Liver (tissue), 8 donors: ENCODE measurements at regions not wholly inside any gene's neighbourhood (a gene's known extent, or its start where the extent isn't known, plus 50 kb on each side); places are given as distances from the start of the nearest gene placed in this dataset.

ENCODE experiments used
- DNase-seq: peaks from one replicate; pipeline ENCODE4 v3.0.0-alpha.2; 2017; ENCODE audit warnings: low spot score
- H3K27ac ChIP-seq, 2 donors: one replicate each; pipeline ENCODE4 v1.7.0; 2013; ENCODE audit warnings: inconsistent platforms in 2 of 2, low read length in 2 of 2, control low read depth in 1 of 2, low read depth in 1 of 2, mild to moderate bottlenecking in 1 of 2
- H3K27me3 ChIP-seq, 4 donors: one replicate each; pipeline versions ENCODE4 v1.6.1 to v1.7.0; 2013; ENCODE audit warnings: low read length in 3 of 4, inconsistent platforms in 1 of 4, mild to moderate bottlenecking in 1 of 4, moderate library complexity in 1 of 4; ENCODE audit not compliant: control insufficient read depth in 4 of 4, insufficient read depth in 4 of 4
- H3K36me3 ChIP-seq, 4 donors: one replicate each; pipeline versions ENCODE4 v1.6.1 to v1.7.0; 2013; ENCODE audit warnings: low read length in 3 of 4, mild to moderate bottlenecking in 3 of 4, low read depth in 1 of 4, moderate library complexity in 1 of 4; ENCODE audit not compliant: control insufficient read depth in 4 of 4, insufficient read depth in 3 of 4
- H3K4me1 ChIP-seq, 4 donors: one replicate each; pipeline versions ENCODE4 v1.6.1 to v1.7.0; 2013; ENCODE audit warnings: low read length in 3 of 4, mild to moderate bottlenecking in 3 of 4, moderate library complexity in 1 of 4; ENCODE audit not compliant: control insufficient read depth in 4 of 4, insufficient read depth in 4 of 4
- H3K4me3 ChIP-seq, 3 donors: one replicate each; pipeline versions ENCODE4 v1.6.1 to v1.7.0; 2013; ENCODE audit warnings: low read length in 3 of 3, control low read depth in 1 of 3, low read depth in 1 of 3, mild to moderate bottlenecking in 1 of 3
- H3K9ac ChIP-seq, 2 donors: one replicate each; pipeline ENCODE4 v1.7.0; 2013; ENCODE audit warnings: low read length in 2 of 2, mild to moderate bottlenecking in 2 of 2, moderate library complexity in 2 of 2, control low read depth in 1 of 2, low read depth in 1 of 2
- H3K9me3 ChIP-seq, 4 donors: one replicate each; pipeline versions ENCODE4 v1.6.1 to v1.7.0; 2013; ENCODE audit warnings: low read length in 3 of 4; ENCODE audit not compliant: control insufficient read depth in 4 of 4
- ATF3 ChIP-seq: IDR thresholded peaks from 2 replicates; pipeline ENCODE4 v1.6.1; 2016; ENCODE audit warnings: antibody characterized with exemption
- EGR1 ChIP-seq, 2 donors: IDR thresholded peaks; 2 replicates each; pipeline ENCODE4 v1.6.1; 2016 to 2018; ENCODE audit warnings: antibody characterized with exemption in 2 of 2, low read depth in 2 of 2
- FOXA1 ChIP-seq: IDR thresholded peaks from 2 replicates; pipeline ENCODE4 v1.6.1; 2016; ENCODE audit warnings: antibody characterized with exemption
- FOXA2 ChIP-seq: IDR thresholded peaks from 2 replicates; pipeline ENCODE4 v1.6.1; 2016; ENCODE audit warnings: antibody characterized with exemption
- GABPA ChIP-seq, 2 donors: IDR thresholded peaks in 1 of 2; conservative IDR thresholded peaks in 1 of 2; 2 replicates each; pipeline ENCODE4 v1.6.1; 2016; ENCODE audit warnings: antibody characterized with exemption in 2 of 2, mild to moderate bottlenecking in 1 of 2, moderate library complexity in 1 of 2
- HNF4A ChIP-seq, 2 donors: conservative IDR thresholded peaks; 2 replicates each; pipeline ENCODE4 v1.6.1; 2016; ENCODE audit warnings: antibody characterized with exemption in 2 of 2, mild to moderate bottlenecking in 2 of 2
- HNF4G ChIP-seq: IDR thresholded peaks from 2 replicates; pipeline ENCODE4 v1.6.1; 2016; ENCODE audit warnings: antibody characterized with exemption
- JUND ChIP-seq, 2 donors: IDR thresholded peaks; 2 replicates each; pipeline ENCODE4 v1.6.1; 2016; ENCODE audit warnings: antibody characterized with exemption in 2 of 2
- NR2F2 ChIP-seq: IDR thresholded peaks from 2 replicates; pipeline ENCODE4 v1.6.1; 2016; ENCODE audit warnings: antibody characterized with exemption
- RAD21 ChIP-seq, 2 donors: IDR thresholded peaks; 2 replicates each; pipeline ENCODE4 v1.6.1; 2016; ENCODE audit warnings: antibody characterized with exemption in 2 of 2, mild to moderate bottlenecking in 2 of 2
- REST ChIP-seq: IDR thresholded peaks from 2 replicates; pipeline ENCODE4 v1.6.1; 2016; ENCODE audit warnings: antibody characterized with exemption, mild to moderate bottlenecking
- RXRA ChIP-seq, 2 donors: IDR thresholded peaks; 2 replicates each; pipeline ENCODE4 v1.6.1; 2017 to 2018; ENCODE audit warnings: antibody characterized with exemption in 2 of 2, mild to moderate bottlenecking in 1 of 2
- SP1 ChIP-seq: IDR thresholded peaks from 2 replicates; pipeline ENCODE4 v1.6.1; 2018; ENCODE audit warnings: antibody characterized with exemption, mild to moderate bottlenecking
- TAF1 ChIP-seq: conservative IDR thresholded peaks from 2 replicates; pipeline ENCODE4 v1.6.1; 2016; ENCODE audit warnings: antibody characterized with exemption, mild to moderate bottlenecking
- YY1 ChIP-seq: IDR thresholded peaks from 2 replicates; pipeline ENCODE4 v1.6.1; 2016; ENCODE audit warnings: antibody characterized with exemption, mild to moderate bottlenecking
- WGBS: extraction: QIAGEN DNeasy Blood & Tissue Kit; methylation state at CpG from one replicate; pipeline ENCODE4 v1.1.7; 2013; 5-methylcytosine and 5-hydroxymethylcytosine counted together
- TF ChIP-seq, protein P1 (sequence below): IDR thresholded peaks from 2 replicates; pipeline ENCODE4 v1.6.1; 2016; ENCODE audit warnings: antibody characterized with exemption
- TF ChIP-seq, protein P2 (sequence below): fragments of 150-350 bp; IDR thresholded peaks from 2 replicates; pipeline ENCODE4 v1.5.1; 2017; ENCODE audit warnings: improper control_type of control experiment, low read depth, low read length; ENCODE audit not compliant: missing input control
- TF ChIP-seq, protein P3 (sequence below): IDR thresholded peaks from 2 replicates; pipeline ENCODE4 v1.6.1; 2016; ENCODE audit warnings: antibody characterized with exemption
- donor health status: healthy.
- donor health status: healthy.
- donor health status: healthy.
- donor health status: healthy.
- donor health status: healthy.

GRCh38 chr9:135272608-135273007, 185.1 kb downstream of the OLFM1 start:
- no peaks in the 10 kb centered on the region for H3K36me3 ChIP-seq
- H3K27me3 ChIP-seq: no peaks in the 10 kb centered on the region
- no peak overlapping the region for H3K4me3 ChIP-seq
- no peak for DNase-seq
- H3K27ac ChIP-seq: no peak overlapping the region
- no peak overlapping the region for H3K9ac ChIP-seq
- peaks cover 0 to 18% (median 7%) of the 10 kb centered on the region in 4 donors for H3K4me1 ChIP-seq
- no peak for TF ChIP-seq RAD21 (IDR thresholded peaks at IDR 0.05)
- TF ChIP-seq, protein P1, sequence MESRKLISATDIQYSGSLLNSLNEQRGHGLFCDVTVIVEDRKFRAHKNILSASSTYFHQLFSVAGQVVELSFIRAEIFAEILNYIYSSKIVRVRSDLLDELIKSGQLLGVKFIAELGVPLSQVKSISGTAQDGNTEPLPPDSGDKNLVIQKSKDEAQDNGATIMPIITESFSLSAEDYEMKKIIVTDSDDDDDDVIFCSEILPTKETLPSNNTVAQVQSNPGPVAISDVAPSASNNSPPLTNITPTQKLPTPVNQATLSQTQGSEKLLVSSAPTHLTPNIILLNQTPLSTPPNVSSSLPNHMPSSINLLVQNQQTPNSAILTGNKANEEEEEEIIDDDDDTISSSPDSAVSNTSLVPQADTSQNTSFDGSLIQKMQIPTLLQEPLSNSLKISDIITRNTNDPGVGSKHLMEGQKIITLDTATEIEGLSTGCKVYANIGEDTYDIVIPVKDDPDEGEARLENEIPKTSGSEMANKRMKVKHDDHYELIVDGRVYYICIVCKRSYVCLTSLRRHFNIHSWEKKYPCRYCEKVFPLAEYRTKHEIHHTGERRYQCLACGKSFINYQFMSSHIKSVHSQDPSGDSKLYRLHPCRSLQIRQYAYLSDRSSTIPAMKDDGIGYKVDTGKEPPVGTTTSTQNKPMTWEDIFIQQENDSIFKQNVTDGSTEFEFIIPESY: no peak
- TF ChIP-seq, protein P2, sequence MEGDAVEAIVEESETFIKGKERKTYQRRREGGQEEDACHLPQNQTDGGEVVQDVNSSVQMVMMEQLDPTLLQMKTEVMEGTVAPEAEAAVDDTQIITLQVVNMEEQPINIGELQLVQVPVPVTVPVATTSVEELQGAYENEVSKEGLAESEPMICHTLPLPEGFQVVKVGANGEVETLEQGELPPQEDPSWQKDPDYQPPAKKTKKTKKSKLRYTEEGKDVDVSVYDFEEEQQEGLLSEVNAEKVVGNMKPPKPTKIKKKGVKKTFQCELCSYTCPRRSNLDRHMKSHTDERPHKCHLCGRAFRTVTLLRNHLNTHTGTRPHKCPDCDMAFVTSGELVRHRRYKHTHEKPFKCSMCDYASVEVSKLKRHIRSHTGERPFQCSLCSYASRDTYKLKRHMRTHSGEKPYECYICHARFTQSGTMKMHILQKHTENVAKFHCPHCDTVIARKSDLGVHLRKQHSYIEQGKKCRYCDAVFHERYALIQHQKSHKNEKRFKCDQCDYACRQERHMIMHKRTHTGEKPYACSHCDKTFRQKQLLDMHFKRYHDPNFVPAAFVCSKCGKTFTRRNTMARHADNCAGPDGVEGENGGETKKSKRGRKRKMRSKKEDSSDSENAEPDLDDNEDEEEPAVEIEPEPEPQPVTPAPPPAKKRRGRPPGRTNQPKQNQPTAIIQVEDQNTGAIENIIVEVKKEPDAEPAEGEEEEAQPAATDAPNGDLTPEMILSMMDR: no peak
- no peak for TF ChIP-seq FOXA1
- TF ChIP-seq FOXA2: no peak
- TF ChIP-seq SP1: no peak
- TF ChIP-seq TAF1: no peak
- TF ChIP-seq HNF4G: no peak
- no peak for TF ChIP-seq GABPA (IDR thresholded peaks at IDR 0.05 in 1 of 2, conservative IDR thresholded peaks at IDR 0.05 in 1 of 2)
- WGBS: 66% methylated on average over 10 of the region's 10 CpGs
- H3K9me3 ChIP-seq: no peaks in the 10 kb centered on the region

DNA sequence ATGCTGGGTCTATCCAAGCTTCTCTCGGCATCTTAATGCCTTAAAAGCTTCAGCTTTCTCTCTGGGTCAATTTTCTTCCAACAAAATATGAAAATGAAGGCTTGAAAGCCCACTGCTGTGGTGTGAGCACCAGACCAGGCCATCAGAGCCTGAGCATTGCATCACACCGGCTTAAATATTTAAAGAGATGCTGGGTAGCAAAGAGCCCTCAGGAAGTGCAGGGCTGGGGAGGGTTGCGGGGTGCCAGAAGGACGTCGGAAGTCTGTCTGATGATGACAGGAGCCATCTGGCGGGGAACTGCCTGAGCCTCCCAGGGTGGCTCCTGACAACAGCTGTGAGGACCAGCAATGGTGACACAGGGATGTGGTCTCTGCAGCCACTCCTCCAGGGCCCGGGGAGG, 185.5 kb downstream of the OLFM1 start:
- no peak overlapping the region for H3K9ac ChIP-seq
- no peaks in the 10 kb centered on the region for H3K36me3 ChIP-seq
- TF ChIP-seq, protein P1: no peak
- no peak for TF ChIP-seq RAD21 (IDR thresholded peaks at IDR 0.05)
- TF ChIP-seq YY1: no peak
- no peak for TF ChIP-seq FOXA2
- TF ChIP-seq HNF4G: no peak
- no peak for TF ChIP-seq EGR1 (IDR thresholded peaks at IDR 0.05; ENCODE audit: low read depth in 2 of 2)
- TF ChIP-seq NR2F2: no peak
- TF ChIP-seq RXRA (IDR thresholded peaks at IDR 0.05): no peak
- TF ChIP-seq FOXA1: no peak
- TF ChIP-seq JUND (IDR thresholded peaks at IDR 0.05): no peak
- TF ChIP-seq REST: no peak
- no peak for TF ChIP-seq SP1
- TF ChIP-seq, protein P2: no peak
- no peak for TF ChIP-seq ATF3
- TF ChIP-seq TAF1: no peak
- no peak for TF ChIP-seq HNF4A (conservative IDR thresholded peaks at IDR 0.05)
- TF ChIP-seq GABPA (IDR thresholded peaks at IDR 0.05 in 1 of 2, conservative IDR thresholded peaks at IDR 0.05 in 1 of 2): no peak
- TF ChIP-seq, protein P3, sequence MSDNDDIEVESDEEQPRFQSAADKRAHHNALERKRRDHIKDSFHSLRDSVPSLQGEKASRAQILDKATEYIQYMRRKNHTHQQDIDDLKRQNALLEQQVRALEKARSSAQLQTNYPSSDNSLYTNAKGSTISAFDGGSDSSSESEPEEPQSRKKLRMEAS: no peak
- H3K4me3 ChIP-seq: no peak overlapping the region
- peaks cover 0 to 18% (median 7%) of the 10 kb centered on the region in 4 donors for H3K4me1 ChIP-seq
- no peak overlapping the region for H3K27ac ChIP-seq
- no peaks in the 10 kb centered on the region for H3K27me3 ChIP-seq
- no peaks in the 10 kb centered on the region for H3K9me3 ChIP-seq
- 57% methylated on average over 7 of the region's 7 CpGs for WGBS
- no peak for DNase-seq
